Coronary artery (tissue), 2 donors: ENCODE measurements at regions not wholly inside any gene's neighbourhood (a gene's known extent, or its start where the extent isn't known, plus 50 kb on each side); places are given as distances from the start of the nearest gene placed in this dataset.

Experiments used
- DNase-seq: peaks from one replicate; pipeline ENCODE4 v3.0.0-alpha.2; 2017; ENCODE audit warnings: low spot score
- H3K27ac ChIP-seq, 2 donors: fragments of 200-600 bp; sonication (generic); one replicate each; pipeline ENCODE4 v1.5.1; 2016 to 2019
- H3K4me3 ChIP-seq: fragments of 200-600 bp; sonication (generic); 2 replicates; pipeline ENCODE4 v1.5.1; 2016; ENCODE audit warnings: mild to moderate bottlenecking, moderate library complexity
- CTCF ChIP-seq: fragments of 200-600 bp; sonication (generic); IDR thresholded peaks from one replicate; pipeline ENCODE4 v1.5.1; 2019; ENCODE audit warnings: antibody characterized with exemption

- no peak for DNase-seq
- no peak overlapping the region for H3K27ac ChIP-seq
- TF ChIP-seq CTCF: no peak
- H3K4me3 ChIP-seq: no peak overlapping the region
These were observed 477.4 kb upstream of the CCL2 start for GRCh38 chr17:33777674-33778073.

- no peak overlapping the region for H3K4me3 ChIP-seq
- no peak for DNase-seq
- no peak overlapping the region for H3K27ac ChIP-seq
- TF ChIP-seq CTCF: no peak
These were observed 476.4 kb upstream of the CCL2 start for GRCh38 chr17:33778505-33779233.

- Histone ChIP-seq H3K4me3 (no peak overlapping the region), H3K27ac (no peak overlapping the region)
- TF ChIP-seq CTCF: peak; percentile 90
- DNase-seq: no peak
These were observed 475.9 kb upstream of the CCL2 start for GRCh38 chr17:33779234-33779591.

- no peak for DNase-seq
- H3K27ac ChIP-seq: no peak overlapping the region
- no peak for TF ChIP-seq CTCF
- no peak overlapping the region for H3K4me3 ChIP-seq
These were observed 469.8 kb upstream of the CCL2 start for GRCh38 chr17:33785281-33785680.

GRCh38 chr17:33786478-33786877 is 468.6 kb upstream of the CCL2 start:
- TF ChIP-seq CTCF: no peak
- no peak overlapping the region for H3K27ac ChIP-seq
- no peak for DNase-seq
- no peak overlapping the region for H3K4me3 ChIP-seq

- no peak for DNase-seq
- no peak for TF ChIP-seq CTCF
- Histone ChIP-seq H3K27ac (no peak overlapping the region), H3K4me3 (no peak overlapping the region)
These were observed 465.4 kb upstream of the CCL2 start for GRCh38 chr17:33789658-33790057.

GRCh38 chr17:33797181-33797580 is 457.9 kb upstream of the CCL2 start:
- Histone ChIP-seq H3K4me3 (no peak overlapping the region), H3K27ac (no peak overlapping the region)
- no peak for DNase-seq
- TF ChIP-seq CTCF: no peak
